ENCODE measurements at regions not wholly inside any gene's neighbourhood (a gene's known extent, or its start where the extent isn't known, plus 50 kb on each side); places are given as distances from the start of the nearest gene placed in this dataset.
"Not testable (repeated sequence)": the region's sequence is repeated elsewhere in the genome, so short reads cannot be mapped to it uniquely, and the experiment has no call there.

DNA sequence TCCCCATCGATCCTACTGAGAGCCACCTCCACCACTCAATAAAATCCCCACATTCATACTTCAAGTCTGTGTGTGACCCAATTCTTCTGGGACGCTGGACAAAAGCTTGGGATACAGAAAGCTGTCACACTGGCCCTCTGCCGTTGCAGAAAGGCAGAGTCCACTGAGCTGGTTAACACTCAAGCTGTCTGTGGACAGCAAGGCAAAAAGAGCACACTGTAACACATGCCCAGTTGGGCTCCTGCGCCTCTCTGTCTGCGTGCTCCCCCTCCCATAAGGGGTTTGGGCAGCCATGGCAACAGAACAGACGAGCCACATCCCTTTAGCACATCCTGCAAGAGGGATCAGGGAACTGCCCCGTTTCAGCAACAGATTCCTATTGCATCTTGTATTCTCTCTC is 106.9 kb upstream of the RGPD4 start:
- no peak for DNase-seq (ENCODE audit: low spot score)

DNA sequence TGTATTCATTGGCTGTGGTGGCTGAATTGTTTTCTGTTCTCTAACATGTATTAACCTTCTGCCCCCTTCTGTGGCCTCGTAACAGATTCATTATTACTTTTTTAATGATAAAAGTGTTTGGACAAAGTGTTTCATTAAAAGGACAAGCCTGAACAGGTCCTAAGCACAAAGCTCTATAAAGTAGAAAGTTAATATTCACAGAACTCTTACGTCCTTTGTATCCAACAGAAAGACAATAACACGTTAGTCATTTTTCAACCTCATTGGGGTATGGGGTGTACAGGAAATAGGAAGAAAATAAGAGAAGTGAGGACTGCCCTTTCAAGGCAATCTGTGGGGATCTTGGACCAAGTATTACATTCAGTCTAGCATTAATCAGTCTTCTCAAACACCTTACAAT is 105.5 kb upstream of the RGPD4 start:
- no peak for DNase-seq (ENCODE audit: low spot score)

DNA sequence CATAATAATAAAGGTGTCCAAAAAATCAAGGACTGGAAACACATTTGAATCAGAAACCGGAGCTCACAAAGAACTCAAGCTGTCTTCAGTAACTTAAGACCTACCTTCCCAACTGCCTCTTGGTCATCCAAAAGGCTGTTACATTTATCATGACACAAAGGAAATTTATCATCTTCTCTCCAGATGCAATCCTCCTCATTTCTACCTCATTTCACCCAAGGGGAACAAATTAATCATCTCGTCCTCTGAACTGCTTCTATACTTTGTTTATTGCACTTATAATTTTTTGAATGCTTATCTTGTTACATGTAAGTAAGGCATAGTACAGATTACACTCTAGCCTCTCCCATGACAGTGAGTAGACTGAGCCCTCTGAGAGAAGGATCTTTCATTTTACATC is 105.1 kb upstream of the RGPD4 start:
- no peak for DNase-seq (ENCODE audit: low spot score)

DNA sequence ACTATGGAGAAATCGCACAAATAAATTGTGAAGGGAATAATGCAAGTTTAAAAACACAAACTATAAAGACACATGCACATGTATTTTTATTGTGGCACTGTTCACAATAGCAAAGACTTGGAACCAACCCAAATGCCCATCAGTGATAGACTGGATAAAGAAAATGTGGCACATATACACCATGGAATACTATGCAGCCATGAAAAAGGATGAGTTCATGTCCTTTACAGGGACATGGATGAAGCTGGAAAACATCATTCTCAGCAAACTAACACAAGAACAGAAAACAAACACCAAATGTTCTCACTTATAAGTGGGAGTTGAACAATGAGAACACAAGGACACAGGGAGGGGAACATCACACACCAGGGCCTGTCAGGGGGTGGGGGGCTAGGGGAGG is 100.9 kb upstream of the RGPD4 start:
- DNase-seq (ENCODE audit: low spot score): not testable (repeated sequence)

DNA sequence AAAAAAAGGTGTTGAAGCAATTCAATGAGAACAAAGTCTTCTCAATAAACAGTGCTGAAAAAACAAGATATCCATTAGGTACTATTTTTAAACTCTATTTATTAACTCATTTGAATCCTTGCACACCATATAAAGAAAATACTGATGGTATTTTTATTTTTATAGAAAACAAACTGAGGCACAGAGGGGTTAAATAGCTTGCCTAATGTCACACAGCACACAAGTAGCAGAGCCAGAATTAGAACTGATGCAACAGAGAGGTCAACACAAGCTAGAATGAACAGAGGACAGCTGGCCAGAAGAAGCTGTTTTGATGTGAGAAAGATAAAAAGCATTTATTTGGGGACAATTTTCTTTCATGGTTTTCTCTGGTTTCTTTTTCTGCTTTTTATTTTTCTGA is 99.4 kb upstream of the RGPD4 start:
- no peak for DNase-seq (ENCODE audit: low spot score)

DNA sequence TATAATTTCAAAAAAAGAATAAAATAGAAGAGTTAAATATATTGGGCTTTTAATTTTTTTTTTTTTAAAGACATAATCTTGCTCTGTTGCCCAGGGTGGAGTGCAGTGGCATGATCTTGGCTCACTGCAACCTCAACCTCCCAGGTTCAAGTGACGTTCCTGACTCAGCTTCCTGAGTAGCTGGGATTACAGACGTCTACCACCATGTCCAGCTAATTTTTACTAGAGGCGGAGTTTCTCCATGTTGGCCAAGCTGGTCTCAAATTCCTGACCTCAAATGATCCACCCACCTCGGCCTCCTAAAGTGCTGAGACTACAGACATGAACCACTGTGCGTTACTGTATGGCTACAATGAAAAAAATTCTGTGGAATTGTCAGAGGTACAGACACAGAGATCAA is 98.1 kb upstream of the RGPD4 start:
- no peak for DNase-seq (ENCODE audit: low spot score)

DNA sequence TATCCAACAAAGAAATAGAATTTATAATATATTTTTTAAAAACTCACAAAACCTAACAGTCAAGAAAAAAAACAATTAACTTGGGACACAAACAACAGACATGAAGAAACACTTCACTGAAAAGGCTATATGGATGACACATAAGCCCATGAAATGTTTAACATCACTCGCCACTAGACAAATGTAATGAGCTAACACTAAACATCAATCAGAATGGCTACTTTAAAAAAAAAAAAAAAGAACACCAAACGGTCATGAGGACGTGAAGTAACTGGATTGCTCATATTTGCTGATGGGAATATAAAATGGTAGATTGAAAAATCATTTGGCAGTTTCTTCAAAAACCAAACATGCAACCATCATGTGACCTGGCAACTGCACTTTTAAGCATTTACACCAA is 97.3 kb upstream of the RGPD4 start:
- no peak for DNase-seq (ENCODE audit: low spot score)

DNA sequence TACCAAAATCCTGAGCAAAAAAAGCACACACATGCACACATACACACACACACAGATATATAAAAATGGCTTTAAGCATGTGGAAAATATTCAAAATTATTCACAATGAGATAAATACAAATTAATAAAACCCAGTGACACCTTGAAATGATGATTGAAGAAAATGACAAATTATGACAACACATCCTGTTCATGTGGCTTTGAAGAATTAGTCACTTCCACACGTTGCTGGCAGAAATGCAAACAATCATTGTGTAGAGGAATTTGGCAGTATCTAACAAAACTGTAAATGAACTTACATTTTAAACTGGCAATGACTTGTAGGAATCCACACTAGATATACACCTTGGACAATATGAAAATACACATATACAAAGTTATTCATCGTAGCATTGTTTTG is 95.8 kb upstream of the RGPD4 start:
- DNase-seq (ENCODE audit: low spot score): no peak

DNA sequence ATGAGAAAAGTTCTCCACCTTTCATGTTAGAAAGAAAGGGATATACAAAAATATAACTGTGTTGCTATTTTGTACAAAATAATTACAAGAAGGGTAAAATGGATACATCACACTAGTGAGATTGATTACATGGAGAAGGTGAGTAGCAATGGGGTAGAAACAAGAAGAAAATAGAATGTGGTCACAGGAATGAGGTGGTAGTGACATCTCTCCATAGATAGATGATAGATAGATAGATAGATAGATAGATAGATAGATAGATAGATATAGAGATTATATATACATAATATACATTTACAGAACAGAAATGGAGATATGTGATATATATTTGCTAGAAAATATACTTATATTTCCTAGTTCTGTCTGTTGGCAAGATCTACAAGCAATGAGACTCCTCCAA is 95.3 kb upstream of the RGPD4 start:
- no peak for DNase-seq (ENCODE audit: low spot score)

DNA sequence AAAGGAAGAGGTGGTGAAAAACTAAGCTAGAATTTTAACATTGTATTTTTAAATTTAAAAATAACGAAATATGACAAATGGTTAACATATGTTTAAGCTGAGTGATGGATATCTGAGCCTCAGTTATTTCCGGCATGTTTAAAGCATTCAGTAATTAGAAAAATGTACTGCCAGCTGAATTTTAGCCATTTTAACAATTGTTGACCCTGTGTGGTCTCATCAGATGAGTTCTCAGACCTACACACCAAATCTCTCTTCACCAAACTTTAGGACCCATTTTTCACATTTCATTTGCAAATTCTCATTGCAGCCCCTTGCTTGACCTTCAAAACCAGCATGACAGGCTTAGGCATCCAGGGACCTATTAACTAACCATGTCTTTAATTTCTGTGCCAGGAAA is 91.5 kb upstream of the RGPD4 start:
- DNase-seq (ENCODE audit: low spot score): no peak

DNA sequence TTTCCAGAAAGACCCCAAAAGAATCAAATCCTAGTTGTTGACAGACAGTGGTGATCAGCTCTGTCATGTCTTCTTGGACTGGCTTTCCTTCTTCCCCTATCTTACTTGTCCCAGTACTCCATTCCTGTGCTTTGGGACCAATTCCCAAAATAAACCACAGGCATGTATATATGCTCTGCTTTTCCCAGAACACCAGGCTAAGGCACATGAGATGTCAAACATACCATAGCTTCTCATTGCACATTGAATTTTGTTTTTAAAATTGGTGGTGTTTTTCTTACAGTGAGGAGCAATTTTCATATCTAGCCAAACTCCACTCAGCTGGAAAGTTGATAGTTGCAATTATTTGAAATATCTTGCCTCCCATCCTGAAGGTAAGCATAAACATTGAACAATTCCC is 88.9 kb upstream of the RGPD4 start:
- DNase-seq (ENCODE audit: low spot score): no peak

DNA sequence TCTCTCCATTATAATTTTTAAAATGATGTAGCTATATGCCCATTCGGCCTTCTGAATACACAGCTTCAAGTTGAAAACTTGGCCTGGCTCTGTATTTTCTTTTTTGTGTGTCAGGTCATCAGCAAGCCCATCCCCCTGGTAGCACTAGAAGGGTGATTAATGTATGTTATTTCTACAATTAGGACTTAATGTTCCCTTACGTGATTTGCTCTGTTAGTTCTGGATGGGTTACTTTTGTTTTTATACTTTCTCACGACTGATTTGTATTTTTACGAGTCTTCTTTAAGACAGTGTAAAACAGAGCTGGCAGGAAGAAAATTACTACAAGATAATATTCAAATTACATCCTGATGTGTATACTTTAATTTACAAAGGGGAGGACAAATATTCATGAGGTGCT is 88.4 kb upstream of the RGPD4 start:
- no peak for DNase-seq (ENCODE audit: low spot score)

DNA sequence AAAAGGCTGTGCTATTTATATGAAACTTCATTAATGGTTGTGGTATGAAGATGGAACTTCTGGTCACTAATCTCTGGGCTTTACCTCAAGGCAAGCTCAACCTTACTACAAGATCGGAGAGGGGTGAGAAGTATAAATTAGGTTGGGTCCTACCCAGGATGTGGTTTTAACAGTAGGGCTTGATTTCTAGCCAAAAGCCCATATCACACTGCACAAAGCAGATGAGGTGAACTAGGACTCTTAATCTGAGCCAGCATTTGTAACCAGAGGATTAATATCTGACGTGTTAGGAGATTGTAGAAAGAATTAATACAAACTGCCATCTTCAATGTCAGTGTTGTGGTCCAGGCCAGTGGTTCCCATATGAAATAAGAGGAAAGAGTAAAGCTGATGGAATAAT is 86.4 kb upstream of the RGPD4 start:
- no peak for DNase-seq (ENCODE audit: low spot score)

DNA sequence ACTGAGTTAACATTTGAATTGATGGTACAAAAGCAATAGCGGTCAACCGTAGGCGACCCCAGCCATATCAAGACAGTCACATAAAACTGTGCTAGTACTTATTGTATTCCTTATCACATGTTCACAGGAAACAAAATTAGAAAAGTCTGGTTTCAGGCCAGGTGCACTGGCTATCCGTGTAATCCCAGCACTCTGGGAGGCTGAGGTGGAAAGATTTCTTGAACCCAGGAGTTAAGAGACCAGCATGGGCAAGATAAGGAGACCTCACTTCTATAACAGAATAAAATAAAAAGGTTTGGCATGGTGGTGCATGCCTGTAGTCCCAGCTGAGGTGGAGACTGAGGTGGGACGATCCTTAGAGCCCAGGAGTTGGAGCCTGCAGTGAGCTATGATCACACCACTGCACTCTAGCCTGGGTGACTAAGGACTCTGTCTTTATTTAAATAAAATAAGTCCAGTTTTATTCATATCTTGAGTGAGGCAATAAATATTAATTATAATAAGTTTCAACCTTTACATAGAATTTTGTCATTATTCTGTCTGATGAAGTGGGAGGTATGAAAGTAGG is 84.1 kb upstream of the RGPD4 start:
- no peak for DNase-seq (ENCODE audit: low spot score)

DNA sequence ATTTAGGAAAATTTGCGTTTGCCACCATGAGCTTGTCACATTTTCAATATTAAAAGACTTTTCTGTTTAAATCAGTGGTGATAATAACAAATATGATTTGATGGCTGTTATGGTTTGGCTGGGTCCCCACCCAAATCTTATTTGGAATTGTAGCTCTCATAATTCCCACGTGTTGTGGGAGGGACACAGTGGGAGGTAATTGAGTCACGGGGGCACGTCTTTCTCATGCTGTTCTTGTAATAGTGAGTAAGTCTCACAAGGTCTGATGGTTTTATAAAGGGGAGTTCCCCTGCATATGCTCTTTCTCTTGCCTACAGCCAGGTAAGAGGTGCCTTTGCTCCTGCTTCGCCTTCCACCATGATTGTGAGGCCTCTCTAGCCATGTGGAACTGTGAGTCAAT is 83.4 kb upstream of the RGPD4 start:
- DNase-seq (ENCODE audit: low spot score): no peak

DNA sequence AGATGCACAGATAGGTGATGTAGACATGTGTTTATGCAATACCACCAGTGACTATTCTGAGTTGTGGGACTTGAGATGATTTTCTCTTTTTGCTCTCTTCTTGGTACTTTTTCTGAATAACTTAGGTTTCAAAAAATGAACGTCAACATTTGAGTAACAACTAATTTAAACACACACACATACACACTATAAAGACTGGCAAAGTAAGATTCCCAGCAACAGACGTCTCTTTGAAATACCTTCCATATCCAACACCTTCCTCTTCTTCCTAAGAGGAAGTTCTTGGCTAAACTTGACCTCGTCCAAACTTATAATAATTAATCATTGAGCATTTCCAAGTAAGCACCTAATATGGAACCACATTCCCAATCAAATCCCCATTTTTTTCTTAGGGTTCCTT is 81.6 kb upstream of the RGPD4 start:
- DNase-seq (ENCODE audit: low spot score): no peak

DNA sequence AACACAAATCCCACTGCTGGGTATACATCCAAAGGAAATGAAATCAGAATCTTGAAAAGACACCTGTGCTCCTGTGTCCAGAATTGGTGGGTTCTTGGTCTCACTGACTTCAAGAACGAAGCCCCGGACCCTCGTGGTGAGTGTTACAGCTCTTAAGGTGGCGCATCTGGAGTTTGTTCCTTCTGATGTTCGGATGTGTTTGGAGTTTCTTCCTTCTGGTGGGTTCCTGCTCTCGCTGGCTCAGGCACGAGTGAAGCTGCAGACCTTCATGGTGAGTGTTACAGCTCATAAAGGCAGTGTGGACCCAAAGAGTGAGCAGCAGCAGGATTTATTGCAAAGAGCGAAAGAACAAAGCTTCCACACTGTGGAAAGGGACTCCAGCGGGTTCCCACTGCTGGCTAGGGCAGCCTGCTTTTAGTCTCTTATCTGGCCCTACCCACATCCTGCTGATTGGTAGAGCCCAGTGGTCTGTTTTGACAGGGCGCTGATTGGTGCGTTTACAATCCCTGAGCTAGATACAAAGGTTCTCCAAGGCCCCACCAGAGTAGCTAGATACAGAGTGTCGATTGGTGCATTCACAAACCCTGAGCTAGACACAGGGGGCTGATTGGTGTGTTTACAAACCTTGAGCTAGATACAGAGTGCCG is 80.0 kb upstream of the RGPD4 start:
- DNase-seq (ENCODE audit: low spot score): not testable (repeated sequence)

DNA sequence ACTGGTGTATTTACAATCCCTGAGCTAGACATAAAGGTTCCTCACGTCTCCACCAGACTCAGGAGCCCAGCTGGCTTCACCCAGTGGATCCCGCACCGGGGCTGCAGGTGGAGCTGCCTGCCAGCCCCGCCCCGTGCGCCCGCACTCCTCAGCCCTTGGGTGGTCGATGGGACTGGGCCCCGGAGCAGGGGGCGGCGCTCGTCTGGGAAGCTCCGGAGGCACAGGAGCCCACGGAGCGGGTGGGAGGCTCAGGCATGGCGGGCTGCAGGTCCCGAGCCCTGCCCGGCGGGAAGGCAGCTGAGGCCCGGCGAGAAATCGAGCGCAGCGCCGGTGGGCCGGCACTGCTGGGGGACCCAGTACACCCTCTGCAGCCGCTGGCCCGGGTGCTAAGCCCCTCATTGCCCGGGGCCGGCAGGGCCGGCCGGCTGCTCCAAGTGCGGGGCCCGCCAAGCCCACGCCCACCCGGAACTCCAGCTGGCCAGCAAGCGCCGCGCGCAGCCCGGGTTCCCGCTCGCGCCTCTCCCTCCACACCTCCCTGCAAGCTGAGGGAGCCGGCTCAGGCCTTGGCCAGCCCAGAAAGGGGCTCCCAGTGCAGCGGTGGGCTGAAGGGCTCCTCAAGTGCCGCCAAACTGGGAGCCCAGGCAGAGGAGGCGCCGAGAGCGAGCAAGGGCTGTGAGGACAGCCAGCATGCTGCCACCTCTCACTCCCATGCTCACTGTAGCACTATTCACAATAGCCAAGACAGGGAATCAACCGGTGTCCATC is 79.3 kb upstream of the RGPD4 start:
- not testable (repeated sequence) for DNase-seq (ENCODE audit: low spot score)

DNA sequence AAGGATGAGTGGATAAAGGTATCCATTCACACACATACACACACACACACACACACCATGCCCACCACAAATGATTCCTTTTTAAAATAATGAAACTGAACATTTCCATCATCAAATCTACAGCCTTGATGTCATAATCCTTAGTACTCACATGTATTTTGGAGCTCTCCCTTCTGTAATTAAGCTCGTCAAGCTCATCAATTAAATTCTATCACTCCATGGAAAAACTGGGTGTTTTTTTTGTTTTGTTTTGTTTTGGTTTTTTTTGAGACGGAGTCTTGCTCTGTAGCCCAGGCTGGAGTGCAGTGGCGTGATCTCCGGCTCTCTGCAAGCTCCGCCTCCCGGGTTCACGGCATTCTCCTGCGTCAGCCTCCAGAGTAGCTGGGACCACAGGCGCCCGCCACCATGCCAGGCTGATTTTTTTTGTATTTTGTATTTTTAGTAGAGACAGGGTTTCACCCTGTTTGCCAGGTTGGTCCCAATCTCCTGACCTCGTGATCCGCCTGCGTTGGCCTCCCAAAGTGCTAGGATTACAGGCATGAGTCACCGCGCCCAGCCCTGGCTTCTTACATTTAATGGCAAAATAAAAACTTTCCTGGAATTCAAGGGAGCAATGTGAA is 78.6 kb upstream of the RGPD4 start:
- no peak for DNase-seq (ENCODE audit: low spot score)

DNA sequence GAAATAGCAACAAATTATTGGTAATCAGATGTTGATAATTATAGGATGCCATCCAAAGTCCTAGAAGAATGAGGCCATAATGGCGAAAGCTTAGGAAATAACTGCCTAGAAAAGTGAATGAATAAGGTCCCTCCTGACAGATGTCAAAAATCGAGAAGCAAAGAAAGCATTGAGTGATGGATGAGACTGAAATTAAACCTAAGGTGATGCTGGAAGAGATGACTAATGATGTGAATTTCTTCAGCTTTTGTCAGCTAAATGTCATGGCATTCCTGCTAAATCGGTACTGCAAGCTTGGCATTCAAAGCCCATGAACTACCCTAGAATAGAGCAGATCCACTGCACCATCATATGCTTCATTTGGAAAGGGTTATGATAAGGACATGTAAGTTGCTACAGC is 74.8 kb upstream of the RGPD4 start:
- no peak for DNase-seq (ENCODE audit: low spot score)

DNA sequence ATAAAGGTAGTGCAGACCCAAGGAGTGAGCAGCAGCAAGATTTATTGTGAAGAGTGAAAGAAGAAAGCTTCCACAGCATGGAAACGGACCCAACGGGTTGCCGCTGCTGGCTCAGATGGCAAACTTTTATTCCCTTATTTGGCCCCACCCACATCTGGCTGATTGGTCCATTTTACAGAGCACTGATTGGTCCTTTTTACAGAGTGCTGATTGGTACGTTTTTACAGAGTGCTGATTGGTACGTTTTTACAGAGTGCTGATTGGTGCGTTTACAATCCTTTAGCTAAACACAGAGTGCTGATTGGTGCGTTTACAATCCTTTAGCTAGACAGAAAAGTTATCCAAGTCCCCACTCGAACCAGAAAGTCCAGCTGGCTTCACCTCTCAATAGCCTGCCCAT is 72.9 kb upstream of the RGPD4 start:
- DNase-seq (ENCODE audit: low spot score): not testable (repeated sequence)

DNA sequence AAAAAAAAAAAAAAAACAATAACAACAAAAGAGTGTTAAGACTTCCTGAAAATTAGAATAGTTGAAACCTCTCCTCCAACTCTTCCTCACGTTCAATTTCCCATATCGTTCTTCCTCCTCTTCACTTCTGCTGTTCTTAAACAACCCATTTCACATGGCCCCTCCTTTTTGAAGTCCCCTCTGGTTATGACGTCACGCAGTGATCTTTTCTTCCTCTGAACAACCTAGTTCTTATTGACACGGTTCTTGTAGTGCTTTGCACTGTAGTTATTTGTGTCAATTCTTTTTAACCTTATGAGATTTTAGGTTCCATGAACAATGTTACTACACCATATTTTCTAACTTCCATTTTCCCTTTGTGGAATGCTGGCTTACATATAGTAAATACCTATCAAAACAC is 69.5 kb upstream of the RGPD4 start:
- DNase-seq (ENCODE audit: low spot score): no peak
